ENCODE measurements at regions not wholly inside any gene's neighbourhood (a gene's known extent, or its start where the extent isn't known, plus 50 kb on each side); places are given as distances from the start of the nearest gene placed in this dataset.

DNA sequence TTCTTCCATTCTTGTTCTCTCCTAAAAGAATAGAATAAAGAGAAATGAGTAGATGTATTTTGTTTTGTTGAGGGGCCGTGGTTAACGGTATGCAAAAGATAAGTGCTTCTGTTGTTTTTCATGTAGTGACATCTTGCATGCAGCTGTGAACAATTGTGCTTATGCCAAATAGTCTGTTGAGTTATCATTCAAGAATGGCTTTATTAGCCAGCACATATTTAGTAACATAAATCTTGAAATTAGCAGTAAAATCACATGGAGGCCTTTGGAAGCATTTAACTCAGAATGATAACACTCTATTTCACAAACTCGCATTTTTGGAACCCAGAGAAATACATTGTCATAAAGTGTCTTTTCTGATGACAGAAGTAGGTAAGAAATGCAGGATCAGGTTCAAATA, 1772.0 kb upstream of the FLRT2 start:
- TF ChIP-seq CTCF (IDR thresholded peaks at IDR 0.05) (no peak), POLR2A (IDR thresholded peaks at IDR 0.05) (no peak)
